GM12892 (cell line): ENCODE measurements at regions not wholly inside any gene's neighbourhood (a gene's known extent, or its start where the extent isn't known, plus 50 kb on each side); places are given as distances from the start of the nearest gene placed in this dataset.

Source experiments
- DNase-seq: peaks from one replicate; pipeline ENCODE4 v3.0.0; 2011; ENCODE audit not compliant: insufficient read length
- FAIRE-seq: peaks from 2 replicates; lab custom pipeline; 2011; peaks lifted over from hg19 to GRCh38; lab: Jason Lieb, UNC
- POLR2A ChIP-seq: IDR thresholded peaks from 2 replicates; pipeline ENCODE4 v1.6.1; 2011; ENCODE audit warnings: low read depth, low read length, control low read depth
- POLR2AphosphoS5 ChIP-seq: IDR thresholded peaks from 2 replicates; pipeline ENCODE4 v1.6.1; 2011; ENCODE audit warnings: low read depth, low read length, control low read depth
- TAF1 ChIP-seq: IDR thresholded peaks from 2 replicates; pipeline ENCODE4 v1.6.1; 2011; ENCODE audit warnings: low read depth, mild to moderate bottlenecking, control low read depth, low read length, borderline replicate concordance

- no peak for FAIRE-seq
- no peak for DNase-seq
- TF ChIP-seq TAF1 (no peak), POLR2AphosphoS5 (no peak), POLR2A (no peak)
Measured at GRCh38 chr5:133877351-133878235, 90.8 kb downstream of the C5orf15 start.

DNA sequence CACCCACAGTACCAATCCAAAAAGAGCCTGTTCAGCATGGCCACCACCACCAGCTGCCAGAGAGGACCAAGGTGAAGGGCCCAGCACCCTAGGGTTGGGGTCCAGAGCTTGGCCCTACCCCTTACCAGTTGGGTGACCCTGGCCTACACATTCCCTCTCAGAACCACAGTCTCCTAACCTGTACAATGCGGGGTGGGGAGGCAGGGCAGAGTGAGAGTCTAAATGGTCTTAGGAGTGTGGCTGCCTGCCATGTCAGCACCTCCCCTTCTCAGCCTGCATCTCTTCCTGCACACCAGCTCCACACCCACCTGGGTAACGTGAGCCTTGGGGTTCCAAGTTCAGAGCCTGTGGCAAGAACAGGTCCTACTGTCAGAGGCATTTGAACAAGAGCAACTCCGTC lies 92.2 kb downstream of the C5orf15 start:
- no peak for DNase-seq
- no peak for FAIRE-seq
- TF ChIP-seq POLR2AphosphoS5 = no peak
- TF ChIP-seq TAF1 = no peak
- no peak for TF ChIP-seq POLR2A

GRCh38 chr5:133875179-133875578 lies 93.2 kb downstream of the C5orf15 start:
- no peak for TF ChIP-seq TAF1
- TF ChIP-seq POLR2A = no peak
- no peak for TF ChIP-seq POLR2AphosphoS5
- DNase-seq (no peak), FAIRE-seq (no peak)

DNA sequence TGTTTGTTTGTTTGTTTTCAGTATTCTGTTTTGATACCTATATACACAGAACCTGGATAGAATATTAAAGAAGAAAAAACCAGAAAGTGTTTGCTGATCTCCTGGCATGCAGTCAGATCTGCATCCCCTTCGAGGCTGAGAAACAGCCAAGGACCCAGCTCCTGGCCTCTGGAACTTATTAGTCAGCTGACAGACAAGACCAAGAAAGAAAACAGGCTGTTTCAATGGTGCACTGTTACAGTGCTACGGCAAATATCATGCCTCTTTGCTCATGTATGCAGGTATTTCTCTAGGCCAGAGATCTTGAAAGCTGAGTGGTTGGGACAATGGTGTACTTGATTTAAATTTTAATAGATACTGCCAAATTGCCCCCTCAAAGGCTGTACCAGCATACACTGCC lies 95.0 kb downstream of the C5orf15 start:
- FAIRE-seq = no peak
- TF ChIP-seq POLR2AphosphoS5 (no peak), POLR2A (no peak), TAF1 (no peak)

DNA sequence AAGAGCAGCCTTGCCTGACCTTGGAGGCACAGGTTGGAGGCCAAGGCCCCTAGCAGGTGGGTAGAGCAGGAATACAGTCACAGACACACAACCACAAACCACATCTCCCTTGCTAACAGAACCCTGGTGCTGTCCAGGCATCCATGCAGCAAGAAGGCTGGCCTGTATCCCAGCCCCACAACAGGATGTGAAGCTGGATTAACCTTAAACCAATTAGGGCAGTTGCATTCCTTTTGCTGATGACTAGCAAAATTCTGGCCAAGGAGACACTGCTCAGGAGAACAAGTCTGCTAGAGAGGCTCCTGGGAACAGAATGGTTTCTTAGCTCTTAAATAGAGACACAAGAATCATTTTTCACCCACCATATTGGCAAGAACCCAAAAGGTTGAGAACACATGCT lies 97.8 kb downstream of the C5orf15 start:
- TF ChIP-seq POLR2A (no peak), POLR2AphosphoS5 (no peak), TAF1 (no peak)
- no peak for DNase-seq
- no peak for FAIRE-seq

More for the DNA sequence above, 95.0 kb downstream of the C5orf15 start:
- DNase-seq = no peak

DNA sequence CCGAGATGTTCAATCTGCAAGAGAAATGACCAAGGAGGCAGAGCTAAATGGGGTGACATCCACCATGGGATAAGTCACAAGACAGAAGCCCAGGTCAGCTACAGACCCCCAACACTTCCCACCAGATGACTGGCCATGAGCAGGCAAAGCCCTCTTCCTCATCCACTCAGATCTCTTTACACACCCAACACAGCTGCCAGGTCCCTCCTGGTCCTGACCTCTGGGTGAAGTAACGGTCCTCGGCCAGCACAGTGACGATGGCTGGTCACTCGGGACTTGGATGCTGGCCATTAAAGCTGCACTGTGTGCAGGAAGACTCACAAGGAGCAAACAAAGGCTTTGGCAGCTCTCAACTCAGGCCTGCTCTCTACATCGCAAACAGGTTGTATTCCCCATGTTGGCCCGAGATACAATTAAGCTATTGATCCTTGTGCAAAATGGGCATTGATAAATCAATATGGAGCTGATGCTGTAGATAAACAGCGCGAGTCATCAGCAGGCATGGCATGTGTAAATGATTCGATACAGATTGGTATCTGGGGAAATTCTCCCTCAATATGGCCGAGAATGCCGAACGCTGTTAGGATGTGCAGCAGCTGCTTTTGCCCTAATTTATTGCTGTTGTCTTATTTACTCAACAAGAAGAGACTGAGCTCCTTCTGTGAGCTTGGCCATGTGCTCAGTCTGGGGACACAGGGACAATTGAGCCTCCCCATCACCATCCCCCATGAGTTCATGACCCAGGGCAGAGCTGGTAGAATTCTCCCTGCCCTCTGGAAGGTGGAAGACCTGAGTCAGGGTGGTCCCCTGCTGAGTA lies 98.7 kb downstream of the C5orf15 start:
- TF ChIP-seq POLR2A = no peak
- no peak for TF ChIP-seq TAF1
- no peak for TF ChIP-seq POLR2AphosphoS5
- FAIRE-seq (no peak), DNase-seq (no peak)

DNA sequence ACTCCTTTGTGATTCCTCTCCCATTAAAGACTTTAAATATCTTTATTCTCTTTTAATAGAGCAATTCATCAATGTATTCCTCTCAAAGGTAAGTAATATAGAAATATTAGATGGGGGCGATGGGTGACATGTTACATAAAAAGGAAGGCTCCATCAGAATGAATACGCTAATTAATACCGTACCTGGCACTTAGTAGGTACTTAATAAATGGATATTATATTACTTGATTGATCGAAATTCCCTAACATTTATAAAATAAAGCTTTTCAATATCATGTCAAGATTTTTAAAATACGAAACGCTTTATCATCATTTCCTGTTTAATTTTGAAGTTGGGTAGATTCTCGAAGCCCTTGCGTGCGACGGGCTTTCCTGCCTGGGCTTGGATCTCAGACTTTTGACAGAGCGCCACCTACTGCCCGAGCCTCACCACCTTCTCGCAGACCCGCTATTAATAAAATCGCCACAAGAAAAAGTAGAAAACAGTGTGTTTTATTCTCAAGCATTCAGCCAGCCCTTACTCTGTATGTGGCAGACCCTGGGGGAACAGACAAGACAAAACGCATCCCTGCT lies 99.4 kb downstream of the C5orf15 start:
- peak; percentile 51 for FAIRE-seq
- TF ChIP-seq POLR2A (no peak), POLR2AphosphoS5 (no peak), TAF1 (no peak)
- DNase-seq = peak; percentile 49

DNA sequence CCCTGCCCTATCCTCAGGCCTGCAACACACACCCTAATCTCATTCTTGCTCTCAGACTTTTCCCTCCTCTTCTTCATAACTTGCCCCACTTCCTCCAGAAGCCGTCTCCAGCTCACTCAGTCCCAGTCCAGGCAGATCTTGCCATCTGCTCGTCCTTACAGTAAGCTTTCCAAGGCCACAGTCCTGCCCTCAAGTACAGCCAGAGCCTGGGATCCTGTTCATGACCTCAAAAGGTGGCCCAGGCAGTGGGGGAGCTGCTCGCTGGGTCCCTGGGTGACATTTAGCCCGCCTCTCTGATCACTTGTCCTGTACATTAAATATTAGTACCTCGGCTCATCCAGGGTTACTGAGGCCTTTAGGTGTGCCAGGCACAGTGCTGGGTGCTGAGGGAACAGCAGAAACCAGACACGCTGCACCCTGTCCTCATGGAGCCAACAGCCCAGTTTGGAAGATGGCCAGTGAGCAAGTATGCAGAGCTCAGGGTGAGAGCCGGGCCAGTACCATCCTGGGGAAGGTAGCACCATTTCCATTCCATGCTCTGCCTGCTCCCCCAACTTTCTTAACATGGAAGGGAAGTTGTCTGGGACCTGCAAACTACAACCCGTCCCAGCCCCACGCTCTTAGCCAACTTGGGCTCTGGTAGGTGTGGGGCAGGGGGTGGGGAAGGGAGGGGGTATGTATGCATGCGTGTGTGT lies 100.4 kb downstream of the C5orf15 start:
- FAIRE-seq (no peak), DNase-seq (no peak)
- TF ChIP-seq TAF1 (no peak), POLR2A (no peak), POLR2AphosphoS5 (no peak)

- FAIRE-seq (no peak), DNase-seq (no peak)
- no peak for TF ChIP-seq POLR2AphosphoS5
- no peak for TF ChIP-seq POLR2A
- TF ChIP-seq TAF1 = no peak
Measured at GRCh38 chr5:133867341-133867740, 101.1 kb downstream of the C5orf15 start.

- DNase-seq (no peak), FAIRE-seq (no peak)
- no peak for TF ChIP-seq POLR2AphosphoS5
- TF ChIP-seq TAF1 = no peak
- no peak for TF ChIP-seq POLR2A
Measured at GRCh38 chr5:133866903-133867245, 101.6 kb downstream of the C5orf15 start.

DNA sequence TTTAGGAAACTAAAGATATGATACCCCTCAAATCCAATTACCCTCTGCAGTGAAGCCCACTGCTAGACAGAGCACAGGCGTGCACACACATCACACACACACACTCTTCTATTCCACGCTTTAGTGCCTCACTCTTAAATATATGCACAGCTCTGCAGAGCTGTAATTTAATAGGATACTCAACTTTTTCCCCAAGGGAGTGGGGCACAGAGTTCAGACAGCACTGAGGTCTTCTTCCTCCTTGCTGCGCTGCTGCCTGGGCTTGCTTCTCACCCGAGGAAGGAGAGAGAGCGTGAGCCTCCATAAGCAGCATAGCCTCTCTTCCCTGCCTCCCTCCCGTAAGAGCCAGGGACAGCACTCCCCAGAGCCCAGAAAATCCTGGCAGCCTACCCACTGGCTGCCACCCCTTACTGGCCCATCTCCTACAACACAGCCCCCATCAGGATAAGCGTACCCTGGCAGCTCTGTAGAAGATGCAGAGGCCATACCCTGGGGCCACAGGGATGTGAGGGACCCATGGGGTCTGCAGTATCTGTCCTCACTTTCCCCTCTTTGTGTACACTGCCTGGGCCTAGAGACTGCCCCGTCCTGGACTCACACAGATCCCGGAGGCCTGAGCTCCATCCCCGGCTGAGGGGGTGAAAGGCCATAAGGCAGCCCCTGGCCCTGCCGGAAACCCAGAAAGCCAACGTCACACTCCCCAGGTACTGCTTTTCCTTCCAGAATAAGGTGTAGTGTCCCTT lies 102.1 kb downstream of the C5orf15 start:
- no peak for DNase-seq
- TF ChIP-seq POLR2AphosphoS5 (no peak), POLR2A (no peak), TAF1 (no peak)
- no peak for FAIRE-seq
